Fibroblast of pulmonary artery (primary cell): ENCODE measurements at regions not wholly inside any gene's neighbourhood (a gene's known extent, or its start where the extent isn't known, plus 50 kb on each side); places are given as distances from the start of the nearest gene placed in this dataset.

ENCODE experiments used
- DNase-seq: peaks from one replicate; pipeline ENCODE4 v3.0.0-alpha.2; 2010; ENCODE audit warnings: low read depth
- H3K4me3 ChIP-seq: replicated peaks from 2 replicates; pipeline ENCODE4 v1.5.1; 2011; ENCODE audit warnings: low read depth, mild to moderate bottlenecking, control low read depth, low read length, moderate library complexity
- CTCF ChIP-seq: IDR thresholded peaks from 2 replicates; pipeline ENCODE4 v1.5.1; 2011; ENCODE audit warnings: mild to moderate bottlenecking, control low read depth, low read length, inconsistent platforms; ENCODE audit errors: missing control alignments

- no peak for TF ChIP-seq CTCF
- no peak overlapping the region for H3K4me3 ChIP-seq
- no peak for DNase-seq
These were observed 526.4 kb upstream of the PRKX start for GRCh38 chrX:4239650-4240540.

- H3K4me3 ChIP-seq, result no peak overlapping the region
- DNase-seq, result no peak
- TF ChIP-seq CTCF, result no peak
These were observed 525.5 kb upstream of the PRKX start for GRCh38 chrX:4238916-4239315.

GRCh38 chrX:4225086-4225485 lies 511.6 kb upstream of the PRKX start:
- no peak for TF ChIP-seq CTCF
- H3K4me3 ChIP-seq, result no peak overlapping the region
- no peak for DNase-seq

GRCh38 chrX:4206941-4207340 lies 493.5 kb upstream of the PRKX start:
- no peak overlapping the region for H3K4me3 ChIP-seq
- no peak for DNase-seq
- TF ChIP-seq CTCF, result no peak

GRCh38 chrX:4197971-4198370 lies 484.5 kb upstream of the PRKX start:
- DNase-seq, result no peak
- H3K4me3 ChIP-seq, result no peak overlapping the region
- no peak for TF ChIP-seq CTCF

- TF ChIP-seq CTCF, result no peak
- H3K4me3 ChIP-seq, result no peak overlapping the region
- DNase-seq, result no peak
These were observed 480.2 kb upstream of the PRKX start for GRCh38 chrX:4193500-4194155.
